ENCODE measurements at regions not wholly inside any gene's neighbourhood (a gene's known extent, or its start where the extent isn't known, plus 50 kb on each side); places are given as distances from the start of the nearest gene placed in this dataset.

DNA sequence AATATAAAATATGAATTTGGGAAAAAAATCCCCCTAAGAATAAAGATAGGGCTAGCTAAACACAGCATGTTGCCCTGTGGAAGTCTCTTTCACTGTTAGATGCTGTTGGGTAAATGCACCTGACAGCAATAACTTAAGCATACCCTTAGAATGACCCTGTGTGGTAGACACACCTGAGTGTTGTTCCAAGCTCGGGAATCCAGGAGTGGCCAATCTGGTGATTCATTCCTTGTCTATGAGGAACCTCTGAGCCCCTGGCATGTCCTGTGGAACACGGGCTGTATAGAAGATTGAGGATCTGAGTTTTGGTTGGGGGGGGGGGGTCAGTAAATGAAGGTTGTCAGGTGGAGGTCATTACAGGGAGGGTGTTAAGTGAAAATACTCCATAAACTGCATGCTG, 730.0 kb upstream of the IGFBP3 start:
- TF ChIP-seq POLR2A (IDR thresholded peaks at IDR 0.05; ENCODE audit: low read depth, low read length) (no peak), TAF1 (IDR thresholded peaks at IDR 0.05; ENCODE audit: low read depth, low read length) (no peak), POU2F2 (IDR thresholded peaks at IDR 0.05; ENCODE audit: low read depth, low read length) (no peak)
